ENCODE measurements at regions not wholly inside any gene's neighbourhood (a gene's known extent, or its start where the extent isn't known, plus 50 kb on each side); places are given as distances from the start of the nearest gene placed in this dataset.

DNA sequence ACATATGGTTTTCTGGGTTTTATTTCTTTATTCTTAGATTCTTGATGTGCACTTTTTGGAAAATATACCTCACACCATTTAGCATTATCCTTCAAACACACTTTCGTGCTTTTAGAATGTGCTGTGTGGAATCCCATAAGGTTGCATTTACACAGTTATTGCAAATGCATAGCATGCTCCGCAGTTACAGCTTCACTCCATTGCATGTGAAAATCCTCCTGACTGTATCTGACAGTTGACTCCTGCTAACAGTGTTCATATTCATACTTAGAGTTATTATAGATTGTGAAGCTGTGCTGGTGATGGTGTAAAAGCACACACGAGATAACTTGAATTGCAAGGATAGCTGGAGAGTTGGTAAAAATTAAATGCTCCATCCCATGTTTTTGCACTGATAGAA, 811.5 kb upstream of the TENM3 start:
- 78% methylated on average over 3 of the region's 3 CpGs for WGBS
- TF ChIP-seq, protein P1, sequence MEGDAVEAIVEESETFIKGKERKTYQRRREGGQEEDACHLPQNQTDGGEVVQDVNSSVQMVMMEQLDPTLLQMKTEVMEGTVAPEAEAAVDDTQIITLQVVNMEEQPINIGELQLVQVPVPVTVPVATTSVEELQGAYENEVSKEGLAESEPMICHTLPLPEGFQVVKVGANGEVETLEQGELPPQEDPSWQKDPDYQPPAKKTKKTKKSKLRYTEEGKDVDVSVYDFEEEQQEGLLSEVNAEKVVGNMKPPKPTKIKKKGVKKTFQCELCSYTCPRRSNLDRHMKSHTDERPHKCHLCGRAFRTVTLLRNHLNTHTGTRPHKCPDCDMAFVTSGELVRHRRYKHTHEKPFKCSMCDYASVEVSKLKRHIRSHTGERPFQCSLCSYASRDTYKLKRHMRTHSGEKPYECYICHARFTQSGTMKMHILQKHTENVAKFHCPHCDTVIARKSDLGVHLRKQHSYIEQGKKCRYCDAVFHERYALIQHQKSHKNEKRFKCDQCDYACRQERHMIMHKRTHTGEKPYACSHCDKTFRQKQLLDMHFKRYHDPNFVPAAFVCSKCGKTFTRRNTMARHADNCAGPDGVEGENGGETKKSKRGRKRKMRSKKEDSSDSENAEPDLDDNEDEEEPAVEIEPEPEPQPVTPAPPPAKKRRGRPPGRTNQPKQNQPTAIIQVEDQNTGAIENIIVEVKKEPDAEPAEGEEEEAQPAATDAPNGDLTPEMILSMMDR (IDR thresholded peaks at IDR 0.05) = no peak
- TF ChIP-seq POLR2AphosphoS5 (IDR thresholded peaks at IDR 0.05) (no peak), EP300 (IDR thresholded peaks at IDR 0.05) (no peak), POLR2A (IDR thresholded peaks at IDR 0.05; ENCODE audit: low read depth) (no peak)
- no peaks in the 10 kb centered on the region for H3K4me1 ChIP-seq
- no peaks in the 10 kb centered on the region for H3K36me3 ChIP-seq
- H3K9me3 ChIP-seq = no peaks in the 10 kb centered on the region
- no peak overlapping the region for H3K27ac ChIP-seq (replicated peaks in 1 of 4)
- peak; percentile 17 for DNase-seq (ENCODE audit: extremely low spot score)
- no peaks in the 10 kb centered on the region for H3K27me3 ChIP-seq
- intact Hi-C loops (cut with DNase I) = no loop called here
- H3K4me3 ChIP-seq = no peak overlapping the region

DNA sequence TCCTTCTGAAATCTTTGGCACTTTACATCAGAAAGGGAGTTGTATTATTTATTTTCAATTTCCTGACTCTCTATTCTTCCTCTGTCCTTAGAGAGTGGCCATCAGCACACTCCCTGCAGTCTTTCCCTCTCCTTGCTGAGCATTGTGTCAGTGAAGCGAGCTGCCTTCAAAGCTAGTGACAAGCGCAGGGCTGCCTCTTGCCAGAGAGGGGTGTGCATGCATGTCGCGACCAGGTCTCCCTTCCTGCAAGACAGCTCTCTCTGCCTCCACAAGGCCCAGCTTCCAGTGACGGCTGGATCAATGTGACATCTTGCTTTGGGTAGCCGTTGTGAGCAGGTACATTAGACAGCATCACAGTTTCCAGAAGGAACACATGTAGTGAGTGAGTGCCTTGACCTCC, 810.9 kb upstream of the TENM3 start:
- TF ChIP-seq, protein P1 (IDR thresholded peaks at IDR 0.05) = no peak
- TF ChIP-seq POLR2A (IDR thresholded peaks at IDR 0.05; ENCODE audit: low read depth) (no peak), EP300 (IDR thresholded peaks at IDR 0.05) (no peak), POLR2AphosphoS5 (IDR thresholded peaks at IDR 0.05) (no peak)
- no peak overlapping the region for H3K27ac ChIP-seq (replicated peaks in 1 of 4)
- intact Hi-C loops (cut with DNase I) = no loop called here
- no peaks in the 10 kb centered on the region for H3K9me3 ChIP-seq
- H3K27me3 ChIP-seq = no peaks in the 10 kb centered on the region
- WGBS = 67% methylated on average over 6 of the region's 6 CpGs
- H3K36me3 ChIP-seq = no peaks in the 10 kb centered on the region
- H3K4me3 ChIP-seq = no peak overlapping the region
- H3K4me1 ChIP-seq = no peaks in the 10 kb centered on the region
- DNase-seq (ENCODE audit: extremely low spot score) = no peak

DNA sequence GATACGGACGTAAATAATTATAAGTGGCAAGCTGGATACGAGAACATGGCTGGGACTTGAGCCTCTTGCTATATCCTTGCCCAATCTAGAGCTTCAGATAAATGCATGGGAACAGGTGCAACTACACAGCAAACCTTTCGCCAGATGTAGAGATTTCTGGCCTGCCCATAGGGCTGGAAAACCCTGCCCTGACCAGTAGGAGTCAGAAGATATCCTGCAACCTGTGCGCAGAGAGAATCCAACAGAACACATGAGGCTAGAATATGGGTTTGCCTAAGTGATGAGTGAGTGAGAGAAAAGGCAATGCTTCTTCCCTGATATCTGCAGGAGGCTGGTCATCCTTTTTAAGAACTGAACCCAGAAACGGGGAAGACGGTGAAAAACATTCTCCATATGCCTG, 805.3 kb upstream of the TENM3 start:
- H3K4me3 ChIP-seq = no peak overlapping the region
- no peaks in the 10 kb centered on the region for H3K4me1 ChIP-seq
- H3K27me3 ChIP-seq = peaks cover 0 to 4% (median 0%) of the 10 kb centered on the region in 4 donors
- H3K36me3 ChIP-seq = no peaks in the 10 kb centered on the region
- 93% methylated on average over 6 of the region's 7 CpGs for WGBS
- H3K9me3 ChIP-seq = no peaks in the 10 kb centered on the region
- TF ChIP-seq POLR2AphosphoS5 (IDR thresholded peaks at IDR 0.05) (no peak), POLR2A (IDR thresholded peaks at IDR 0.05; ENCODE audit: low read depth) (no peak), EP300 (IDR thresholded peaks at IDR 0.05) (no peak)
- TF ChIP-seq, protein P1 (IDR thresholded peaks at IDR 0.05) = no peak
- no peak overlapping the region for H3K27ac ChIP-seq (replicated peaks in 1 of 4)
- intact Hi-C loops (cut with DNase I) = no loop called here
- DNase-seq (ENCODE audit: extremely low spot score) = no peak

DNA sequence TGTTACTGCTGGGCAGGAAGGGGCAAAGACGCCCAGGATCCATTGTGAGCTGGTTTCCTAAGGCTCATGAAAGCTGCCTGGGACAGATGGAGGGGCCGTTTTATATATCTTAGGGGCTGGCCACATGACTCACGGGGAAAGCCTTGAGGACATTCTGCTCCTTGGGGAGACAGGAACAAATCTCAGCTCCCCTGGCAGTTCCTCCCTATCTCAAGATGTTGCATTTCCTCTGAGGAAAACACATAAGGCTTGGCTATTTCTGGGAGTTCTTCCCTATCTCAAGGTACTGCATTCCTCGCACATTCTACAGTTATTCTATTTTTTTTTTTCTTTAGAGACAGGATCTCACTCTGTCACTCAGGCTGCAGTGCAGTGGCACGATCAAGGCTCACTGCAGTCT, 804.6 kb upstream of the TENM3 start:
- intact Hi-C loops (cut with DNase I) = no loop called here
- TF ChIP-seq POLR2A (IDR thresholded peaks at IDR 0.05; ENCODE audit: low read depth) (no peak), POLR2AphosphoS5 (IDR thresholded peaks at IDR 0.05) (no peak)
- TF ChIP-seq, protein P1 (IDR thresholded peaks at IDR 0.05) = no peak
- Histone ChIP-seq H3K4me1 (no peaks in the 10 kb centered on the region), H3K27me3 (peaks cover 0 to 4% (median 0%) of the 10 kb centered on the region in 4 donors), H3K36me3 (no peaks in the 10 kb centered on the region), H3K27ac (replicated peaks in 1 of 4) (no peak overlapping the region), H3K4me3 (no peak overlapping the region), H3K9me3 (no peaks in the 10 kb centered on the region)
- 58% methylated on average over 5 of the region's 5 CpGs for WGBS
- no peak for DNase-seq (ENCODE audit: extremely low spot score)

DNA sequence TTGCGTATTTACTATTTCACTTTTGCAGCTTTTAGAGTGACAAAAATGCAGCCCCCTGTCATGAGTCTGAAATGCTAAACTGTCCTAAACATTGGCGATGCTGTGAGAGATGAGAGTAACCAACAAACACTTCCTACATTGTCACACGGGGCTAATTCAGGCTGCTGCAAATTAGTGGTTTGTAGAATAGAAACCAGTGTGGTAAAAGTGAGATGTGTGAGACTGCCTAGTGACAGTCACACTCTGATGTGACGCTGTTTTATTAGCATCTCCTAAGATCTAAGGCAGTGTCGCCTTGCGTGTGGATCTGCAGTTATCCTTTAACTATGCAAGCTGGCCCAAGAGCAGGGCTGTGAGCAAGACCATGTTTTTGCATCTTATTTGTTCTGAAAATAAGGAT, 800.2 kb upstream of the TENM3 start:
- WGBS = 41% methylated on average over 6 of the region's 6 CpGs
- H3K9me3 ChIP-seq = no peaks in the 10 kb centered on the region
- peaks cover 0 to 4% (median 0%) of the 10 kb centered on the region in 4 donors for H3K27me3 ChIP-seq
- no peak overlapping the region for H3K27ac ChIP-seq (replicated peaks in 1 of 4)
- intact Hi-C loops (cut with DNase I) = no loop called here
- DNase-seq (ENCODE audit: extremely low spot score) = no peak
- no peak for TF ChIP-seq POLR2AphosphoS5 (IDR thresholded peaks at IDR 0.05)
- TF ChIP-seq EP300 (IDR thresholded peaks at IDR 0.05) = no peak
- no peak for TF ChIP-seq POLR2A (IDR thresholded peaks at IDR 0.05; ENCODE audit: low read depth)
- TF ChIP-seq, protein P1 (IDR thresholded peaks at IDR 0.05) = no peak
- no peaks in the 10 kb centered on the region for H3K4me1 ChIP-seq
- no peak overlapping the region for H3K4me3 ChIP-seq
- H3K36me3 ChIP-seq = no peaks in the 10 kb centered on the region

All from esophagus muscularis mucosa (tissue), 4 donors.